ENCODE measurements at regions not wholly inside any gene's neighbourhood (a gene's known extent, or its start where the extent isn't known, plus 50 kb on each side); places are given as distances from the start of the nearest gene placed in this dataset.

GRCh38 chr16:48818257-48818656 lies 208.3 kb upstream of the N4BP1 start:
- no peak overlapping the region for H3K4me3 Mint-ChIP-seq (ENCODE audit: unreplicated experiment)
- Histone ChIP-seq H3K4me3 (ENCODE audit: low read depth, low read length) (no peak overlapping the region), H3K36me3 (ENCODE audit: control insufficient read depth, insufficient read depth, low read length) (no peaks in the 10 kb centered on the region), H3K27me3 (replicated peaks; ENCODE audit: control insufficient read depth, insufficient read depth, low read length) (peaks cover 2% of the 10 kb centered on the region), H3K9me3 (no peaks in the 10 kb centered on the region), H3K4me1 (no peaks in the 10 kb centered on the region)
- DNase-seq: no peak
- BruUV-seq (replicated peaks): no TSS peak
- intact Hi-C loops (cut with micrococcal nuclease; ENCODE audit: unreplicated experiment): no loop called here
- no peaks in the 10 kb centered on the region for H3K4me1 Mint-ChIP-seq (ENCODE audit: low read depth, unreplicated experiment)
- no peak for TF ChIP-seq CTCF (IDR thresholded peaks at IDR 0.05; ENCODE audit: insufficient read depth in 1 of 2, low read depth in 1 of 2, low read length in 1 of 2, severe bottlenecking in 1 of 2, unreplicated experiment in 1 of 2)
- CTCF ChIA-PET: no interaction called here
- H3K36me3 Mint-ChIP-seq (ENCODE audit: insufficient read depth, unreplicated experiment): no peaks in the 10 kb centered on the region
- peaks cover 7% of the 10 kb centered on the region for H3K27me3 Mint-ChIP-seq (ENCODE audit: insufficient read depth, unreplicated experiment)
- POLR2A ChIA-PET: no interaction called here
- no peak overlapping the region for H3K27ac Mint-ChIP-seq (ENCODE audit: unreplicated experiment)
- no peaks in the 10 kb centered on the region for H3K9me3 Mint-ChIP-seq (ENCODE audit: unreplicated experiment)

- H3K4me3 ChIP-seq (ENCODE audit: low read depth, low read length): no peak overlapping the region
- no peaks in the 10 kb centered on the region for H3K9me3 ChIP-seq
- intact Hi-C loops (cut with micrococcal nuclease; ENCODE audit: unreplicated experiment): no loop called here
- Mint-ChIP-seq H3K4me1 (ENCODE audit: low read depth, unreplicated experiment) (no peaks in the 10 kb centered on the region), H3K27me3 (ENCODE audit: insufficient read depth, unreplicated experiment) (peaks cover 10% of the 10 kb centered on the region), H3K27ac (ENCODE audit: unreplicated experiment) (no peak overlapping the region), H3K36me3 (ENCODE audit: insufficient read depth, unreplicated experiment) (no peaks in the 10 kb centered on the region), H3K4me3 (ENCODE audit: unreplicated experiment) (no peak overlapping the region), H3K9me3 (ENCODE audit: unreplicated experiment) (no peaks in the 10 kb centered on the region)
- no peak for TF ChIP-seq CTCF (IDR thresholded peaks at IDR 0.05; ENCODE audit: insufficient read depth in 1 of 2, low read depth in 1 of 2, low read length in 1 of 2, severe bottlenecking in 1 of 2, unreplicated experiment in 1 of 2)
- ChIA-PET CTCF (no interaction called here), POLR2A (no interaction called here)
- no TSS peak for BruUV-seq (replicated peaks)
- peaks cover 2% of the 10 kb centered on the region for H3K27me3 ChIP-seq (replicated peaks; ENCODE audit: control insufficient read depth, insufficient read depth, low read length)
- no peaks in the 10 kb centered on the region for H3K4me1 ChIP-seq
- no peaks in the 10 kb centered on the region for H3K36me3 ChIP-seq (ENCODE audit: control insufficient read depth, insufficient read depth, low read length)
- no peak for DNase-seq
Observed at GRCh38 chr16:48817032-48817431, 207.1 kb upstream of the N4BP1 start.

DNA sequence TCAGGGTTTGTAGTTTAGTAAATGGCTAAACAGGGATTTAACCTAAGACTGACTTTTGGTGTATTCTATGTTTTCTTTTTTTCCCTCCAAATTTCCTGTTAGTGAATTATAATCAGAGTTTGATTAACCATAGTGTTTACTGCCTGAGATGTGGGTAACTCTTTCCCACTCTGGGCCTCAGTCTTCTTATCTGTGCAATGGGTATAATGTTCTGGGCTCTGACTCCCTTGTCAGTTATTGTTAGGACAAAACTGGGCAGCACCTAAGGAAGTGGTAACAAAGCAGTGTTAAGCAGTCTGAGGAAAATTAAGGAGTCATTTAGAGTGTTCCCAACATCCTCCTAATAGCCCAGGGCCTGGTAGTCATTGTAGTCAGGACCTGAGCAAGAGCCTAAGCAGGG lies 206.4 kb upstream of the N4BP1 start:
- Mint-ChIP-seq H3K9me3 (ENCODE audit: unreplicated experiment) (no peaks in the 10 kb centered on the region), H3K27ac (ENCODE audit: unreplicated experiment) (no peak overlapping the region), H3K36me3 (ENCODE audit: insufficient read depth, unreplicated experiment) (no peaks in the 10 kb centered on the region), H3K4me3 (ENCODE audit: unreplicated experiment) (no peak overlapping the region), H3K4me1 (ENCODE audit: low read depth, unreplicated experiment) (no peaks in the 10 kb centered on the region), H3K27me3 (ENCODE audit: insufficient read depth, unreplicated experiment) (peaks cover 13% of the 10 kb centered on the region)
- CTCF ChIA-PET: no interaction called here
- BruUV-seq (replicated peaks): no TSS peak
- intact Hi-C loops (cut with micrococcal nuclease; ENCODE audit: unreplicated experiment): no loop called here
- H3K4me3 ChIP-seq (ENCODE audit: low read depth, low read length): no peak overlapping the region
- H3K9me3 ChIP-seq: no peaks in the 10 kb centered on the region
- no peaks in the 10 kb centered on the region for H3K4me1 ChIP-seq
- DNase-seq: no peak
- H3K27me3 ChIP-seq (replicated peaks; ENCODE audit: control insufficient read depth, insufficient read depth, low read length): peaks cover 2% of the 10 kb centered on the region
- POLR2A ChIA-PET: no interaction called here
- TF ChIP-seq CTCF (IDR thresholded peaks at IDR 0.05; ENCODE audit: insufficient read depth in 1 of 2, low read depth in 1 of 2, low read length in 1 of 2, severe bottlenecking in 1 of 2, unreplicated experiment in 1 of 2): no peak
- H3K36me3 ChIP-seq (ENCODE audit: control insufficient read depth, insufficient read depth, low read length): no peaks in the 10 kb centered on the region

Data from Caco-2 (cell line).